H1 (cell line): ENCODE measurements at regions not wholly inside any gene's neighbourhood (a gene's known extent, or its start where the extent isn't known, plus 50 kb on each side); places are given as distances from the start of the nearest gene placed in this dataset.

Experiments
- CTCF ChIA-PET: fragments of 300-600 bp; sonication (Branson Sonifier 250); formaldehyde crosslinking; loops from one replicate; lab custom pipeline; 2021; ENCODE audit not compliant: partially characterized antibody; lab: Charles Lee
- POLR2A ChIA-PET: fragments of 300-600 bp; sonication (Branson Sonifier 250); formaldehyde crosslinking; loops from one replicate; lab custom pipeline; 2021; ENCODE audit warnings: inconsistent platforms; ENCODE audit not compliant: partially characterized antibody; lab: Charles Lee
- DNase-seq, 2 experiments: peaks; one replicate each; pipeline versions ENCODE4 v3.0.0 to v3.0.0-alpha.2; 2010 to 2022; ENCODE audit warnings: low spot score in 2 of 2, low read depth in 1 of 2, mixed read lengths in 1 of 2
- FAIRE-seq: peaks from 2 replicates; lab custom pipeline; 2011; peaks lifted over from hg19 to GRCh38; lab: Jason Lieb, UNC
- H2AFZ ChIP-seq: 2 replicates; pipeline ENCODE4 v1.8.1; 2012; ENCODE audit warnings: low read length, inconsistent platforms
- H2AK5ac ChIP-seq: 2 replicates; pipeline ENCODE4 v1.6.1; 2013; ENCODE audit warnings: low read depth, low read length
- H2BK120ac ChIP-seq: replicated peaks from 2 replicates; pipeline ENCODE3; 2013; ENCODE audit warnings: low read depth, low read length, inconsistent platforms
- H2BK12ac ChIP-seq: 2 replicates; pipeline ENCODE4 v1.6.1; 2013; ENCODE audit warnings: low read depth, low read length
- H2BK15ac ChIP-seq: 2 replicates; pipeline ENCODE4 v1.6.1; 2013; ENCODE audit warnings: low read length
- H2BK20ac ChIP-seq: 2 replicates; pipeline ENCODE4 v1.6.1; 2013; ENCODE audit warnings: low read length
- H2BK5ac ChIP-seq: 2 replicates; pipeline ENCODE4 v1.6.1; 2013; ENCODE audit warnings: low read depth, low read length
- H3K14ac ChIP-seq: 2 replicates; pipeline ENCODE4 v1.6.1; 2013; ENCODE audit warnings: inconsistent platforms; ENCODE audit not compliant: insufficient read length
- H3K18ac ChIP-seq: 2 replicates; pipeline ENCODE4 v1.6.1; 2013; ENCODE audit warnings: low read length; ENCODE audit errors: extremely low read depth
- H3K23ac ChIP-seq: 2 replicates; pipeline ENCODE4 v1.6.1; 2013; ENCODE audit warnings: inconsistent platforms; ENCODE audit not compliant: insufficient read length
- H3K23me2 ChIP-seq: 2 replicates; pipeline ENCODE4 v1.6.1; 2013; ENCODE audit warnings: low read depth, low read length
- H3K27ac ChIP-seq: 2 replicates; pipeline ENCODE4 v1.6.1; 2011; ENCODE audit warnings: low read depth, low read length, inconsistent platforms
- H3K27me3 ChIP-seq, 4 experiments: replicated peaks in 1 of 4; 1 replicate in 1 of 4; 2 replicates in 3 of 4; pipeline versions ENCODE4 v1.6.1 to v1.8.1; 2011 to 2013; ENCODE audit warnings: low read length in 3 of 4, mild to moderate bottlenecking in 3 of 4, inconsistent platforms in 2 of 4, mixed read lengths in 2 of 4, moderate library complexity in 1 of 4; ENCODE audit not compliant: control insufficient read depth in 3 of 4, insufficient read depth in 3 of 4; ENCODE audit errors: extremely low read depth in 1 of 4
- H3K36me3 ChIP-seq, 4 experiments: 2 replicates each; pipeline versions ENCODE4 v1.6.1 to v1.8.1; 2011 to 2013; ENCODE audit warnings: mild to moderate bottlenecking in 4 of 4, low read length in 3 of 4, moderate library complexity in 2 of 4, control low read depth in 1 of 4, inconsistent platforms in 1 of 4; ENCODE audit not compliant: insufficient read depth in 4 of 4, control insufficient read depth in 2 of 4
- H3K4ac ChIP-seq: replicated peaks from 2 replicates; pipeline ENCODE3; 2013; ENCODE audit warnings: low read length, low read depth, mixed read lengths, inconsistent platforms; ENCODE audit not compliant: insufficient read length
- H3K4me1 ChIP-seq, 4 experiments: replicated peaks in 1 of 4; 1 replicate in 1 of 4; 2 replicates in 3 of 4; pipeline versions ENCODE4 v1.6.1 to v1.8.1; 2011 to 2013; ENCODE audit warnings: low read length in 3 of 4, inconsistent platforms in 2 of 4, mixed read lengths in 1 of 4; ENCODE audit not compliant: insufficient read depth in 4 of 4, control insufficient read depth in 3 of 4
- H3K4me2 ChIP-seq, 2 experiments: 2 replicates each; pipeline versions ENCODE4 v1.6.1 to v1.8.1; 2011 to 2013; ENCODE audit warnings: low read depth in 2 of 2, low read length in 2 of 2, control low read depth in 1 of 2, inconsistent platforms in 1 of 2, mild to moderate bottlenecking in 1 of 2; ENCODE audit not compliant: insufficient read depth in 1 of 2
- H3K4me3 ChIP-seq, 4 experiments: fragments of 200-600, 300-600 bp in 1 of 4; sonication (generic), shearing (Covaris generic), sonication (Bioruptor Twin) in 1 of 4; 2 replicates each; pipeline versions ENCODE4 v1.5.1 to v1.8.1; 2011 to 2016; ENCODE audit warnings: low read length in 4 of 4, low read depth in 3 of 4, control low read depth in 2 of 4, inconsistent platforms in 2 of 4, mild to moderate bottlenecking in 2 of 4, mixed read lengths in 1 of 4, moderate library complexity in 1 of 4; ENCODE audit not compliant: insufficient read depth in 2 of 4; ENCODE audit errors: extremely low read depth in 1 of 4
- H3K56ac ChIP-seq: replicated peaks from 2 replicates; pipeline ENCODE3; 2013; ENCODE audit warnings: low read depth, mild to moderate bottlenecking, mixed read lengths, low read length, inconsistent platforms; ENCODE audit not compliant: insufficient read length
- H3K79me1 ChIP-seq: 2 replicates; pipeline ENCODE4 v1.6.1; 2013; ENCODE audit warnings: low read depth, low read length, control low read depth
- H3K79me2 ChIP-seq, 2 experiments: 2 replicates each; pipeline versions ENCODE4 v1.6.1 to v1.8.1; 2012 to 2013; ENCODE audit warnings: low read length in 2 of 2, mild to moderate bottlenecking in 2 of 2, inconsistent platforms in 1 of 2; ENCODE audit not compliant: insufficient read depth in 2 of 2, control insufficient read depth in 1 of 2
- H3K9ac ChIP-seq, 4 experiments: replicated peaks in 1 of 4; 1 replicate in 1 of 4; 2 replicates in 3 of 4; pipeline versions ENCODE4 v1.6.1 to v1.8.1; 2011 to 2013; ENCODE audit warnings: low read depth in 3 of 4, low read length in 3 of 4, control low read depth in 2 of 4, mild to moderate bottlenecking in 2 of 4, moderate library complexity in 2 of 4, inconsistent platforms in 1 of 4; ENCODE audit errors: extremely low read depth in 1 of 4
- H3K9me3 ChIP-seq, 2 experiments: 2 replicates each; pipeline versions ENCODE4 v1.6.1 to v1.8.1; 2012 to 2013; ENCODE audit warnings: mild to moderate bottlenecking in 2 of 2, moderate library complexity in 2 of 2, control low read depth in 1 of 2, inconsistent platforms in 1 of 2, low read depth in 1 of 2, low read length in 1 of 2, mixed read lengths in 1 of 2; ENCODE audit not compliant: insufficient read depth in 2 of 2
- H4K20me1 ChIP-seq, 2 experiments: replicated peaks in 1 of 2; 2 replicates each; pipeline versions ENCODE3 to v1.8.1; 2011 to 2013; ENCODE audit warnings: inconsistent platforms in 2 of 2, low read length in 2 of 2, mild to moderate bottlenecking in 1 of 2; ENCODE audit not compliant: insufficient read depth in 2 of 2, control insufficient read depth in 1 of 2
- H4K5ac ChIP-seq: 2 replicates; pipeline ENCODE4 v1.6.1; 2013; ENCODE audit warnings: low read length, low read depth, mixed read lengths, inconsistent platforms; ENCODE audit not compliant: insufficient read length
- H4K8ac ChIP-seq: 2 replicates; pipeline ENCODE4 v1.8.0; 2013; ENCODE audit warnings: mild to moderate bottlenecking, moderate library complexity, low read length, inconsistent platforms; ENCODE audit not compliant: insufficient read depth; ENCODE audit errors: extremely low read depth
- H4K91ac ChIP-seq: replicated peaks from 2 replicates; pipeline ENCODE3; 2013; ENCODE audit warnings: low read length, mixed read lengths, inconsistent platforms; ENCODE audit not compliant: insufficient read length
- ATF3 ChIP-seq: IDR thresholded peaks from 2 replicates; pipeline ENCODE4 v1.6.1; 2011; ENCODE audit warnings: low read depth, mild to moderate bottlenecking, low read length; ENCODE audit not compliant: insufficient read depth
- CBX8 ChIP-seq: fragments of 300-800, 300-1000 bp; sonication (generic); IDR thresholded peaks from 2 replicates; pipeline ENCODE4 v1.7.1; 2016; ENCODE audit warnings: low read depth, low read length, borderline replicate concordance
- CEBPB ChIP-seq: IDR thresholded peaks from 2 replicates; pipeline ENCODE4 v1.6.1; 2012; ENCODE audit warnings: low read depth, low read length
- CTCF ChIP-seq, 3 experiments: IDR thresholded peaks; 1 replicate in 2 of 3; 2 replicates in 1 of 3; pipeline versions ENCODE4 v1.5.1 to v1.6.1; 2011; ENCODE audit warnings: low read length in 3 of 3, mild to moderate bottlenecking in 3 of 3, inconsistent platforms in 2 of 3, low read depth in 1 of 3, moderate library complexity in 1 of 3; ENCODE audit not compliant: insufficient read depth in 1 of 3; ENCODE audit errors: control extremely low read depth in 1 of 3
- E2F6 ChIP-seq: IDR thresholded peaks from 2 replicates; pipeline ENCODE4 v1.6.1; 2012; ENCODE audit warnings: inconsistent platforms
- GABPA ChIP-seq: IDR thresholded peaks from 2 replicates; pipeline ENCODE4 v1.6.1; 2011; ENCODE audit warnings: mild to moderate bottlenecking, low read length, moderate library complexity, borderline replicate concordance; ENCODE audit not compliant: insufficient read depth
- KDM5A ChIP-seq: fragments of 200-600 bp; IDR thresholded peaks from 2 replicates; pipeline ENCODE4 v1.7.1; 2012; ENCODE audit warnings: mild to moderate bottlenecking, low read length, inconsistent platforms, mixed read lengths
- RFX5 ChIP-seq: IDR thresholded peaks from 2 replicates; pipeline ENCODE4 v1.6.1; 2011; ENCODE audit warnings: low read depth, low read length, improper control_type of control experiment, borderline replicate concordance
- SP1 ChIP-seq: IDR thresholded peaks from 2 replicates; pipeline ENCODE4 v1.6.1; 2011; ENCODE audit warnings: low read depth, low read length
- WGBS, 2 experiments: shearing (Covaris generic) in 1 of 2; methylation state at CpG; one replicate each; pipeline versions ENCODE4 v1.1.6 to v1.1.7; 2013 to 2015; ENCODE audit warnings: low lambda C conversion rate in 2 of 2, mixed read lengths in 2 of 2, inconsistent platforms in 1 of 2, low coverage in 1 of 2, missing lambda C conversion rate in 1 of 2; ENCODE audit not compliant: insufficient replicate concordance in 2 of 2, insufficient coverage in 1 of 2, insufficient read length in 1 of 2; ENCODE audit errors: extremely low coverage in 1 of 2, missing lambda C conversion rate in 1 of 2; 5-methylcytosine and 5-hydroxymethylcytosine counted together

GRCh38 chr6:117167520-117168271 is 97.7 kb upstream of the VGLL2 start:
- Histone ChIP-seq H2BK20ac (no peak overlapping the region), H3K4ac (no peak overlapping the region), H3K18ac (no peak overlapping the region), H3K4me1 (no peaks in the 10 kb centered on the region), H3K79me1 (no peaks in the 10 kb centered on the region), H4K8ac (no peak overlapping the region), H4K91ac (no peak overlapping the region), H3K23me2 (no peaks in the 10 kb centered on the region), H2AFZ (0 out of 2 replicates have a peak overlapping the region, but pooled peaks have one; percentile 64), H3K9me3 (no peaks in the 10 kb centered on the region), H2BK120ac (no peak overlapping the region), H3K4me2 (no peak overlapping the region), H3K23ac (no peak overlapping the region), H2BK15ac (no peak overlapping the region), H2BK12ac (no peak overlapping the region), H3K27me3 (no peaks in the 10 kb centered on the region), H3K36me3 (no peaks in the 10 kb centered on the region), H3K14ac (no peak overlapping the region), H3K4me3 (no peak overlapping the region), H2BK5ac (no peak overlapping the region; the same call in 1 of the 2 replicates), H3K79me2 (no peaks in the 10 kb centered on the region), H3K56ac (no peak overlapping the region), H2AK5ac (no peak overlapping the region), H3K9ac (no peak overlapping the region), H4K20me1 (no peaks in the 10 kb centered on the region), H4K5ac (no peak overlapping the region), H3K27ac (no peak overlapping the region)
- WGBS, 2 experiments = 79% methylated on average over 9 of the region's 10 CpGs; no CpG with 5 or more reads in 1 of the 2 experiments
- ChIA-PET CTCF (interaction anchor here (0.9 to 3.4 kb wide), 10 partner anchors 8 to 215 kb away, joined by 3 to 22 read pairs (median 4); no protein-coding TSS in a partner anchor), POLR2A (no interaction called here)
- DNase-seq = no peak
- peak; percentile 7 for FAIRE-seq
- TF ChIP-seq ATF3 (no peak), RFX5 (no peak), SP1 (no peak), CEBPB (no peak), E2F6 (peak; percentile 42; the same call in 1 of the 2 replicates), CTCF (IDR thresholded peaks at IDR 0.05; ENCODE audit: control extremely low read depth in 1 of 3, insufficient read depth in 1 of 3, low read depth in 1 of 3, low read length in 3 of 3) (peak; percentile 6 to 55 (median 44)), KDM5A (no peak), CBX8 (no peak), GABPA (no peak)
